ENCODE measurements at regions not wholly inside any gene's neighbourhood (a gene's known extent, or its start where the extent isn't known, plus 50 kb on each side); places are given as distances from the start of the nearest gene placed in this dataset.
"Not testable (repeated sequence)": the region's sequence is repeated elsewhere in the genome, so short reads cannot be mapped to it uniquely, and the experiment has no call there.

- no peak for DNase-seq (ENCODE audit: low spot score)
Measured at GRCh38 chrX:115402299-115402698, 112.8 kb downstream of the LUZP4 start.

DNA sequence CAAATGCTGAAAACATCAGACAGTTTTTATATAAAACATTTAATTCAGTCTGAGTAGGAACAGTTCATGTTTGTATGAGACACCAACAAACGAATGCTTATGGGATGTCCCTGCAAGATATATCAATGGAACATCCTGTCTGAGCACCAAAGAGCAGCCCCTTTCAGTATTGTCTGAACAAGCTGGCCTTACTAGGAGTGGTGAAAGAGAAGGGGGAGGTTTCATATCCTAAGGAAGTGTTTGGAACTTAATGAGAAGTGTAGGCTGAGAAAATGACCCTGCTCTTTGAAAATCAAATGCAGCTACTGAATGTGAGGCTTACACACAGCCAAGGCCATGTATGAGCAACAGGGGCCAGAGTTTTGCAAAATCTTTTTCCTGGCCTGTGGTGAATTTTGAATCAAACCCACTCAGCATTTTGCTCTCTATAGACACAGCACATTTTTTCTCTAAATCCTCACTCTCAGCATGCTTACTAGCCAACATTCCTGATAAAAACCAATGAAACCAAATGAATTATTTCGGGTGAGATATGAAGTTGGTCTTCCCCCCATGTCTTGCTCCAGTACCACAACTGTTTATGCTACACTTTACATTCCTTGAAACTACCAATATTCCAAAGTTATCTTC is 119.4 kb downstream of the LUZP4 start:
- DNase-seq (ENCODE audit: low spot score) = no peak

- no peak for DNase-seq (ENCODE audit: low spot score)
Measured at GRCh38 chrX:115409551-115409950, 120.0 kb downstream of the LUZP4 start.

GRCh38 chrX:115410731-115411428 is 121.4 kb downstream of the LUZP4 start:
- no peak for DNase-seq (ENCODE audit: low spot score)

- no peak for DNase-seq (ENCODE audit: low spot score)
Measured at GRCh38 chrX:115413246-115413878, 123.8 kb downstream of the LUZP4 start.

GRCh38 chrX:115419069-115419468 is 129.6 kb downstream of the LUZP4 start:
- no peak for DNase-seq (ENCODE audit: low spot score)

- no peak for DNase-seq (ENCODE audit: low spot score)
Measured at GRCh38 chrX:115423086-115423485, 133.6 kb downstream of the LUZP4 start.

GRCh38 chrX:115425359-115425758 is 135.6 kb upstream of the PLS3 start:
- no peak for DNase-seq (ENCODE audit: low spot score)

DNA sequence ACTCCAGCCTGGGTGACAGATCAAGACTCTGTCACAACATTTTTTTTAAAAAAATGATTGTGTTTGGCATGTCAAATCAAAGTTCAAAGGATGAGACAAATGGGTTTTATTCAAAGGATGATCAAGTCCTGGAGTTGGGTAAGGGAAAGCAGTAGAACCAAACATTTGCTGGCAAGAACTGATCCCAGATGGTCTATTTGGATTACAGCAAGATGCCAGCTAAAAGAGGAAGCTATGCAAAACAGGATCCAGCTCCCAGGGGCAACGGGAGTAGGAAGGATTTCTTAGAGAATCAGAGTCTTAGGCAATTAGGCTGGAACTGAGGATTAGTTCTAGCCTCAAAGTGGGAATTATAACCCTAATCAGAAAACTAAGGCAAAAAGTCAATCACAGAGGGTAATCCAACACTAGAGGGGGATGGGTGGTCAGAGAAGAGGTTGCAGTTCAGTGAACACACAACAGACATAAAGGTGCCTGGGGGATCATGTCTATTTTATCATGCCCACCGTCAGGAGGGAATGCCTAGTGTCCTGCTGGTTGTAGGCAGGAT is 133.0 kb upstream of the PLS3 start:
- no peak for DNase-seq (ENCODE audit: low spot score)

DNA sequence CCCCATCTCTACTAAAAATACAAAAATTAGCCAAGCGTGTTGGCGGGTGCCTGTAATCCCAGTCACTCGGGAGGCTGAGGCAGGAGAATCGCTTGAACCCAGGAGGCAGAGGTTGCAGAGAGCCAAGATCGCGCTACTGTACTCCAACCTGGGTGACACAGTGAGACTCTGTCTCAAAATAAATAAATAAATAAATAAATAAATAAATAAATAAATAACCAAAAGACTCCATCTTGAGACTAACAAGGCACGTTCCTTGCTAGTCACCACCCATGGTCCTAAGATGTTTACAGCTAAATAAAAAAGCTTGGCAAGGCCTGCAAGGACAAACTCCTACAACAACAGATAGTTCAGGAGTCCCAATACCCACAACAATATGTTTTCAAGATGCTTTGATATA is 126.1 kb upstream of the PLS3 start:
- not testable (repeated sequence) for DNase-seq (ENCODE audit: low spot score)

DNA sequence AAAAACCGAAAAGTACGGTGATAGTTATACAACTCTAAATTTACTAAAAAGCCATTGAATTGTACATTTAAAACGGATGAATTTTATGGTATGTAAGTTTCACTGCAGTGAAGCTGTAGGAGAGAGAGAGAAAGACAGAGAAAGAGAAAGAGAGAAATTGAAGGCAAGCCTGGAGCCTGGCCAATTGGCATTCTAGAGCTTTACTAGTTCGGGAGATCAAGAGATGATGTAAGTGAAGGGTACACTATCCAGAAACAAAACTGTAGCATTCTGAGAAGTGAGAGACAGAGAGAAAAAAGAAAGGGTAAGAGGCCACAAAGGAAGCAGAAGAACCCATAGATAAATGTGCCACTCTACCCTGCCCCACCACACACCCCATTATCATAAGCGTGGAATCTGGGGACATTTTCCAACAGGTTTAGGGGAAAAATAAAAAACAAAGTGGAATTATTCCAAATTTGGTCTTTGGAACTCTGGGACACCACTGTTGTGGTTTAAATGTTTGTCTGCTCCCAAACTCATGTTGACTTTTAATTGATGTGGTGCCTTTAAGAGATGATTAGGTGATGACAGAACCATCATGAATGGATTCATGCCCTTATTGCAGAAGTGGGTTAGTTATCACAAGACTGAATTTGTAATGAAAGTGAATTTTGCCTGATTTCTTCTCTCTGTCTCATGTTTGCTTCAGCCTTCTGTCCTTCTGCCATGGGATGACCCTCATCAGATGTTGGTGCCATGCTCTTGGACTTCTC is 123.0 kb upstream of the PLS3 start:
- no peak for DNase-seq (ENCODE audit: low spot score)

- DNase-seq (ENCODE audit: low spot score) = no peak
Measured at GRCh38 chrX:115448146-115448545, 112.8 kb upstream of the PLS3 start.

DNA sequence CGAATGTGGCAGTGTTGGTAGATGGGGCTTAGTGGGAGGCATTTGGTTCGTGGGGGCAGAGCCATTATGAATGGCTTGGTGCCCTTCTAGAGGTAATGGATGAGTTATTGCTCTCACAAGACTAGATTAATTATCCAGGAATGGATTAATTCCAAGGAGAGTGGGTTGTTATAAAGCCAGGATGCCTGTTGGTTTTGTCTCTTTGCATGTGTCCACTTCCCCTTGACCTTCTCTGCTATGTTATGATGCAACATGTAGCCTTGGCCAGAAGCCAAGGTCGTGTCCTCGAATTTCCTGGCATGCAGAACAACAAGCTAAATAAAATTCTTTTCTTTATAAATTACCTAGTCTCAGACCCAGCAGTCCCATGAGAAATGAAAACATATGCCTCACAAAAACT is 111.2 kb upstream of the PLS3 start:
- DNase-seq (ENCODE audit: low spot score) = no peak

DNA sequence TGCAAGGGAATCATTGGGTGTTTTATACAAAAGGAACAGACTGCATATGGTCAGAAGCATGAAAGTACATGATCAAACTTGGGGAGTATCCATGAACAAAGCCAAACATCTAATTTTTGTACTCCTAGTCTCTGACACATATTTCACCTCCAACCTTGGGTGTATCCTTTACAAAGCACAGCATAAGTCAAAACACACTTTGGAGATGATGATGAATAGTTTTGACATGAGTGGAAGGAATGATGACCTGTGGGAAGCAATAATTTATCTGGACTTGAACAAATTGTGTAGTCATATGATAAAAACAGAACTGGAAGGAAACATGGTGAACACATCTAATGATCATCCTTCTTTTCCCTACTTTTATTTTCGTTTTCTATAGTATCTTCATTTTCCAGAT is 108.7 kb upstream of the PLS3 start:
- no peak for DNase-seq (ENCODE audit: low spot score)

- no peak for DNase-seq (ENCODE audit: low spot score)
Measured at GRCh38 chrX:115459883-115460880, 100.8 kb upstream of the PLS3 start.

DNA sequence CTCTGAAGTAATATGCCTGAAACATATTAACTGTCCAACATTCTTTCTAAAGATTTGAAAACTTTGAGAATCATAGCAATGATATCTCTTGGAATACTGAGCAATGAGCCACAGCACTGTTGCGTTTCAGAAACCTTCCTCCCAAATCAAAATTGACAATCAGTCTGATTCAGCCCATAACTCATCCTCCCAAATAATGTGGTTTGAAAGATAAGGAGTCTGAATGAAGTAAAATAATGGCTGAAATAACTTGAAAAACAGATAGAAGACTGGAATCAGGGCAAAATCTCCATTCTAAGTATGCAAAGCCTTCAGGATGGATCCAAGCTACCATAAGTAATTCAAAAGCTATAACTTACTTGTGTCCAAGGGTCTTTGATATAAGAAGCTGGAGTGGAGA is 98.6 kb upstream of the PLS3 start:
- no peak for DNase-seq (ENCODE audit: low spot score)

DNA sequence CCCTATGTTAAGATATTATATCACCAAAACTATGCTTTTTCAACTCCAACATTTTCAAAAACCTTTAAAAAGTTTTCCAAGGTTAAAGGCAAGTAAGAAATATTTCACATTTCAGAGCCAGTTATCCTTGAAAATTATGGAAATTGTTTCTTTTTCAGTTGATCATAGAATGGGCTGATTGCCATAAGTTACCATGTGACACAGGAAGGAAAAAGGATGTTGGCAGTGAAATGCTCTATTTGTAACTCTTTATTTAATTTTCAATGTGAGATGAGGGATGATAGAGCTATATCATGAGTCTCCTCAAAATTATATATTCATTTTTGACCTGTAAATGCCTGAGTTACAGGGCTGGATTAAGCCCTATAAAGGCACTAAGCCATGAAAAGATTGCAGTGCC is 93.0 kb upstream of the PLS3 start:
- DNase-seq (ENCODE audit: low spot score) = no peak

DNA sequence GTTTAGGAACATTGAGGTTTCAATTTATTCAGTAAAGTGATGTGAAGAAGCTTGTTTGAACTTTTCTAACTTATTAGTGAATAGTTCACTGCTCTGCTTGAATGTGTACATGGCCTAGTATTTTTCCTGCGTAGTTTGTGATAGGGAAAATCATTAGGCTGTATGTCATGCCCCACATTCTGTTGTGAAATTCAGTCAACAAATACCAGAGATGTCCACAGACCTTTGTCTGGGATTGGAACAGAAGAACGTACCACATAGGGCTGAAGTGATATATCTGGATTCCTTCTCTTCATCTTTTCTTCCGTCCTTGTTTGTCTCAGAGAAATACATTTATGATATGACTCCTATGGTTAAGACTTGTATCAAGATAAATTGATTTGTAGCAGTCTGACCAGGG is 88.8 kb upstream of the PLS3 start:
- no peak for DNase-seq (ENCODE audit: low spot score)

DNA sequence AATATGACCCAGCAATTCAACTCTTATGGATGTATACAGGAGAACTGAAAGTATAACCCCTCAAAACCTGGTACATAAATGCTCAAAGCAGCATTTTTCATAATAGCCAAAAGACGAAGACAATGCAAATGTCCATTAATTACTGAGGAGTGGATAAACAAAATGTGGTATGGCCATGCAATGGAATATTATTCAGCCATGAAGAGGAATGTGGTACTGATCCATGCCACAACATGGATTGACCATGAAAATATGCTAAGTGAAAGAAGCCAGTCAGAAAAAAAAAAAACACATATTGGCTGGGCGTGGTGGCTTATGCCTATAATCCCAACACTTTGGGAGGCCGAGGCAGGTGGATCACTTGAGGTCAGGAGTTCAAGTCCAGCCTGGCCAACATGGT is 74.5 kb upstream of the PLS3 start:
- DNase-seq (ENCODE audit: low spot score) = no peak

GRCh38 chrX:115487608-115488007 is 73.4 kb upstream of the PLS3 start:
- DNase-seq (ENCODE audit: low spot score) = no peak

- no peak for DNase-seq (ENCODE audit: low spot score)
Measured at GRCh38 chrX:115490814-115491213, 70.2 kb upstream of the PLS3 start.
